ENCODE measurements at regions not wholly inside any gene's neighbourhood (a gene's known extent, or its start where the extent isn't known, plus 50 kb on each side); places are given as distances from the start of the nearest gene placed in this dataset.

GRCh38 chr13:78176880-78177279, 258.2 kb upstream of the EDNRB start:
- TF ChIP-seq CTCF (conservative IDR thresholded peaks at IDR 0.05 in 1 of 2, IDR thresholded peaks at IDR 0.05 in 1 of 2; ENCODE audit: low read depth in 1 of 2, low read length in 2 of 2), result no peak
- TF ChIP-seq EZH2 (IDR thresholded peaks at IDR 0.05; ENCODE audit: low read length, missing control alignments), result no peak

All from fibroblast of lung (primary cell).